ENCODE measurements at regions not wholly inside any gene's neighbourhood (a gene's known extent, or its start where the extent isn't known, plus 50 kb on each side); places are given as distances from the start of the nearest gene placed in this dataset.
"Not testable (repeated sequence)": the region's sequence is repeated elsewhere in the genome, so short reads cannot be mapped to it uniquely, and the experiment has no call there.

DNA sequence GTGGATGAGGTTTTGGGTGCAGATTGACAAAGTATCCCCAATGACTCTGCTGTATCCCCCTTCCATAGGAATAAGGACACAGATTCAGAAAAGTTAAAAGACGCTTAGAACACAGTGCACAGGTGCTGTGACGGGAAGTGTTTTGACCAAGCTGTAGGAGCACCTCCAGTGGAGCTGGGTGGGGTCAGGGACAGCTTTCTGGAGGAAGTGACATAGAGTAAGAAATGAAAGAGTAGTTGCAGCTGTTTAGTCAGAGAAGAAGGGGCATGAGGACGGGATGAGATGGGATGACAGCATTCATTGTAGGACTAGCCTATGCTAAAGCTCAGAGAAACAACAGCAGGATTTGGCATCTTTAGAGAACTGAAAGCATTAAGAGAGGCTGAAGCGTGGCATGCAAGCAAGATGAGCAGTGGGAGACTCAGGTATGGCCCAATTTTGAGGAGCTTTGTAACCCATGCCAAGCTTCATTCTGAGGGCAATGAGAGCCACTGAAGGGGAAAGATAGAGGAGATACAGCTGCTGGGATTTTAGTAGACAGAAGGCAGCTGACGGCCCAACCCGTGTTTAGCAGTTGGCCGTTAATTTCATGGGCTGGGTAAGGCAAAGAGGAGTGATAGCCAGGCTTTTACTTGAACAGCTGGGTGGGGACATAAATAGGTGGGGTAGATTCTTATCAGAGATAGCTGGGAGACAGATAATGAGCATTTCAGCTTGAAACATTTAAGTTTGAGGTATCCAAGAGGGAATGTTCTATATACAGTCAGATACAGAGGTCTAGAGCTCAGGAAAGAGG lies 131.8 kb upstream of the KRAS start:
- peak; percentile 41 for DNase-seq (ENCODE audit: low spot score)

DNA sequence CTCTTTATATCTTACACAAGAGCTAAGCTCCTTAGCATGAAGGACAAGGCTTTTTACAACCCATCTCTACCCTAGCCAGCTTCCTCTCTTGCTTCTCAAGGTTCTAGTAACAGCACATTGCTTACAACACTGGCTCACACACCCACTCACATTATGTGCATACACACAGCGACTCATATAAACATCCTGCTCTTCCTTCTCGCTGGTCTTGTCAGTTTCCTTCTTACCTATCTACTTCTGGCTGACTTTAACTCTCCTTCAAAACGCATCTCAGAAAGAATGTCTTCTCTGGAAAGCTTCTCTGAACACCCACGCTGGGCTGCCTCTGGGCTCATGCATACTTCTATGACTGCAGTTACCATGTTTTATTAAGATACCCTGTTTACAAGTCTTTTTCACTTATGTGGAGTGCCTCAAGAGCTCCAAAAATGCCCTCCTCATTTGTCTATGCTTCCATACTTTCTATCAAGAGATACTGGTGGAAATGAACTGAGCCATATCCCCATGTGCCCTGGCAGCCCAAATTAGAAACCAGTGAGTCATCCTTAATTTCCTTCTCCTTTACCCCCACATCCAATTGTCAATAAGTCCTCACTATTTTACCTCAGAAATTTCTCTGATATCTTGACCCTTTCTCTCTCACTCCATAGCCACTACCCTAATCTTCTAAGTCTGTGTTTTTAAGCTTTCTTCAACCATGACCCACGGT lies 126.9 kb upstream of the KRAS start:
- no peak for DNase-seq (ENCODE audit: low spot score)

GRCh38 chr12:25376985-25377384 lies 126.3 kb upstream of the KRAS start:
- DNase-seq (ENCODE audit: low spot score) = no peak

GRCh38 chr12:25376407-25376806 lies 125.7 kb upstream of the KRAS start:
- no peak for DNase-seq (ENCODE audit: low spot score)

DNA sequence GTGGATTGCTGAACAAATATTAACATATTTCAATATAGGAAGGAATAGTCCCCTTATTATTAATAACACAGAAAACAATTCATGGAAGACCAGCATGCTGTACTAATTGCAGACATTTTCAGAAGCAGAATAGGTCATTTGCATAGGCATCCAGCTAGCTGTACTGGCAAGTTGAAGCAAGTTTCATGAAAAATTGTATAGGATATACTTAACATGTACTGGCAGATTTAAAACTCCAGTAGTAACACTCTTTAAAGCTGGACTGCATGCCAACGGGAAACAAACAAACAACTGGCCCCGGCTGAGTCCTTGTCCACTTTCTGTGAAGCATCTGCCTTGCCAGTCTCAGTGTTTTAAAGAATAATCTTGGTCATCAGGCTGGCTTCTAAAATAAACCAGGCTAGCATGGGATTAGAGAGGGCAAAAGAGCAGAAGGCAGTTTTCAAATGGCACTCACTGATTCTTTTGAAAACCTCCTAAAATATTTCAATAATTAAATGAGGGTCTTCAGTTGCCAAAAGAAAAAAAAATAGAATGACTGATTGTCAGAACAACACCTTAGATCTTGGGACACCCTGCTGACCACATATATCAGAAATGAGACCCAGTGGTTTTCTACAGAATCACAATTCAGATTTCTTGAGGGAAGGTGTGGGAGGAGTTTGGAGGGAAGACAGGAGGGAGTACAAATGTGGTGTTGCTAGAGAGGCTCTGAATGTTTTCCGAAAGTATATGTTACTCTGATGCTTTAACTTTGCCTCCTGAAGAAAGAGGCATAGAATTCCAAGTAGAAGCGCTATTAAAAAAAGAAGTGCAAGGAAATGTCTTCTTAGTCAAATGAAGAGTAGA lies 122.5 kb upstream of the KRAS start:
- no peak for DNase-seq (ENCODE audit: low spot score)

- DNase-seq (ENCODE audit: low spot score) = no peak
These were observed 121.3 kb upstream of the KRAS start for GRCh38 chr12:25372002-25372401.

- DNase-seq (ENCODE audit: low spot score) = no peak
These were observed 117.8 kb upstream of the KRAS start for GRCh38 chr12:25368557-25368956.

GRCh38 chr12:25366122-25366521 lies 115.4 kb upstream of the KRAS start:
- DNase-seq (ENCODE audit: low spot score) = no peak

- DNase-seq (ENCODE audit: low spot score) = no peak
These were observed 114.6 kb upstream of the KRAS start for GRCh38 chr12:25365340-25365730.

GRCh38 chr12:25364529-25365339 lies 114.0 kb upstream of the KRAS start:
- DNase-seq (ENCODE audit: low spot score) = no peak

DNA sequence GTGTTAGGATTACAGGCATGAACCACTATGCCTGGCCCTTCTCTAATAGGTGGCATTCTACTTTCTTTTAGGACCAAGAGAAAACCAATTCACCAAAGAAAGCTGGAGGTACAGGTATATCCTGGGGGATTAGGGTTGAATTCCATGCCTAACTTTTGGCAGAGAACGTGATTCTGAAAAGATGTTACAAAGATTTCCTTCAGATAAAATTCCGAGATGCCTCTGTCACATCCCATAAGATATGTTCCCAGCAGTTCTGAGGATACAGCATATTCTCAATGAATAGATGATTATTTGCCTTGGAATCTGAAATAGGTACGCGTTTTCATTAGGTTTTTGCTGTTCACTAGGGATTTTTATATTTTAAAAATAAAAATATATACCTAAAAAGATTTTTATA lies 111.9 kb upstream of the KRAS start:
- DNase-seq (ENCODE audit: low spot score) = no peak

DNA sequence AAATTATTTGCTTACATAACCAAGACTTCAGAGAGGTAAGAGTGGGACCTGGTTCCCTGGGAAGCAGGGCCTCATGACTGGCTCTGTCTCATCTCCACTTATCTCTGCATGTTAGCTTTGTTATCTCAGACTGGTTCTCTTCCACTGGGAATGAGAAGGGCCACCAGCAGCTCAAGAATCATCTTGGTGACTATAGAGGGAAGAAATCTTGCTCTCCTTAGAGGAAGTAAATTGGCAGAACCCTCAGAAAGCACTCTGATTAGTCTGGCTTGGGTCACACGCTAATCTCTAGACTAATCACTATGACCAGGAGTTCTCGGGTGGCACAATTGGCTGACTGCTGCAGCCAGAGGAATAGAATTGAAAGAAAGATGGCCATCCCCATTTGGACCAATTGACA lies 110.8 kb upstream of the KRAS start:
- no peak for DNase-seq (ENCODE audit: low spot score)

DNA sequence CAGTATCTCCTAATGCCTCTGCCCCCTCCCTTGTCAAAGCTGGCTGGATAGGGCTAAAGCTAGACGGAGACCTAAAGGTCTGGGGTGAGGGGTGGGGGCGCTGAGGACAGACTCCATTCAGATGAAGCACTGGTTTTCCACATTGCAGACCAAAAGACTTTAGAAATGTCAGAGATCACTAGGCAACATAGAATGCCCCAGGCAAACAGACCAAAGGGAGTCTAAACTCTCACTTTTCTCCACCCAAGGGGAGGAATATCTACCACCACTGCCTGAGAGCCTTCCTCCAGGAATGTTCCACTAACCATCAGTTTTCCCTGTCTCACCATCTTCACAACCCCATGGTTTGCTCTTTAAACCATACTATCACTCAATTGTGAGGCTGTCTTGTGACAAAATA lies 106.9 kb upstream of the KRAS start:
- DNase-seq (ENCODE audit: low spot score) = no peak

DNA sequence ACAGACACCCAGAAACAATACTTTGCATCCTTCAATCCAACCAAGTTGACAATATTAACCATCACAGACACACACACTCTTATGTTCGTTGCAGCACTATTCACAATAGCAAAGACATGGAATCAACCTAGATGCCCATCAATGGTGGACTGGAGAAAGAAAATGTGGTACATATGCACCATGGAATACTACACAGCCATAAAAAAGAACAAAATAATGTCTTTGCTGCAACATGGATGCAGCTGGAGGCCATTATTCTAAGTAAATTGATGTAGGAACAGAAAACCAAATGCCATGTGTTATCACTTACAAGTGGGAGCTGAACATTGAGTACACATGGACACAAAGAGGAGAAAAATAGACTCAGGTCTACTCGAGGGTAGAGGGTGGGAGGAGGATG lies 102.2 kb upstream of the KRAS start:
- not testable (repeated sequence) for DNase-seq (ENCODE audit: low spot score)

GRCh38 chr12:25352083-25352918 lies 101.6 kb upstream of the KRAS start:
- DNase-seq (ENCODE audit: low spot score) = no peak

DNA sequence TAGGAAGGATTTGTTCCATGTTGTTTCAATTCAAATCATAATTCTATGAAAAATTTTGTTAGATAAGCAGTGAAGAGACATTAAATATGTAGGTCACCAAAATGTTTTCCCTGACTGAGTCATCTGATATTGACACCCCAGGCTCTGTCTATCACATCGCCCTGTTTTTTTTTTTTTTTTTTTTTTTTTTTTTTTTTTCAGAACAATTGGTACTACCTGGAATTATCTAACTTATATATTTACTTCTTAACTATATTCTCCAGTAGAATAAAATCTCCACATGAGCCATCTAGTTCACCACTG lies 97.8 kb upstream of the KRAS start:
- DNase-seq (ENCODE audit: low spot score) = no peak

GRCh38 chr12:25347716-25348592 lies 97.2 kb upstream of the KRAS start:
- DNase-seq (ENCODE audit: low spot score) = no peak

GRCh38 chr12:25341877-25342276 lies 91.1 kb upstream of the KRAS start:
- not testable (repeated sequence) for DNase-seq (ENCODE audit: low spot score)

- no peak for DNase-seq (ENCODE audit: low spot score)
These were observed 87.2 kb upstream of the KRAS start for GRCh38 chr12:25337916-25338315.

GRCh38 chr12:25332143-25332542 lies 81.4 kb upstream of the KRAS start:
- no peak for DNase-seq (ENCODE audit: low spot score)
